Mucosa of descending colon (tissue), 3 donors: ENCODE measurements at regions not wholly inside any gene's neighbourhood (a gene's known extent, or its start where the extent isn't known, plus 50 kb on each side); places are given as distances from the start of the nearest gene placed in this dataset.

Experiments used
- ATAC-seq: fragments of 200-7000 bp; cut with Tn5 transposase; one replicate; pipeline ENCODE4 v1.9.1; 2020; ENCODE audit warnings: mild to moderate bottlenecking, moderate library complexity
- DNase-seq, 3 donors: peaks; one replicate each; pipeline ENCODE4 v3.0.0-alpha.2; 2020
- H3K36me3 ChIP-seq: fragments of 200-600 bp; one replicate; pipeline ENCODE4 v1.8.0; 2021; ENCODE audit warnings: low read depth, mild to moderate bottlenecking
- H3K4me1 ChIP-seq: fragments of 200-600 bp; one replicate; pipeline ENCODE4 v1.8.0; 2021; ENCODE audit warnings: low read depth, mild to moderate bottlenecking
- H3K4me3 ChIP-seq: fragments of 200-600 bp; one replicate; pipeline ENCODE4 v1.8.0; 2021; ENCODE audit warnings: mild to moderate bottlenecking
- H3K9me3 ChIP-seq: fragments of 200-600 bp; one replicate; pipeline ENCODE4 v1.8.0; 2021; ENCODE audit warnings: mild to moderate bottlenecking
- CTCF ChIP-seq: fragments of 200-600 bp; IDR thresholded peaks from one replicate; pipeline ENCODE4 v1.8.0; 2022; ENCODE audit warnings: antibody characterized with exemption, mild to moderate bottlenecking
- intact Hi-C, 2 donors: fragments of 100-400 bp; cut with DNase I in 1 of 2; cut with micrococcal nuclease in 1 of 2; formaldehyde crosslinking; loops; one replicate each; pipeline versions ENCODE4 v1.11.0 to v1.11.1; 2022; cut with DNase I, micrococcal nuclease
- donor health status: DM: no; HTN: no; CAD: no; lungs with moderate emphysema.
- donor health status: DM: no; HTN: no; CAD: no.
- donor health status: DM: no; HTN: yes; CAD: no.

GRCh38 chr2:47234456-47234855 lies 58.1 kb upstream of the CALM2 start:
- no peaks in the 10 kb centered on the region for H3K9me3 ChIP-seq
- no peak for TF ChIP-seq CTCF
- DNase-seq: no peak
- ATAC-seq: no peak
- H3K4me3 ChIP-seq: no peak overlapping the region
- no peaks in the 10 kb centered on the region for H3K36me3 ChIP-seq
- intact Hi-C loops: no loop called here
- peaks cover 5% of the 10 kb centered on the region for H3K4me1 ChIP-seq

- Histone ChIP-seq H3K4me3 (no peak overlapping the region), H3K9me3 (no peaks in the 10 kb centered on the region), H3K4me1 (peaks cover 5% of the 10 kb centered on the region), H3K36me3 (no peaks in the 10 kb centered on the region)
- ATAC-seq (no peak), DNase-seq (no peak)
- intact Hi-C loops: no loop called here
- TF ChIP-seq CTCF: no peak
Observed at GRCh38 chr2:47232738-47233415, 56.6 kb upstream of the CALM2 start.

- Histone ChIP-seq H3K9me3 (no peaks in the 10 kb centered on the region), H3K36me3 (no peaks in the 10 kb centered on the region), H3K4me3 (no peak overlapping the region), H3K4me1 (peaks cover 20% of the 10 kb centered on the region)
- intact Hi-C loops: no loop called here
- DNase-seq: no peak
- TF ChIP-seq CTCF: no peak
- peak; percentile 30 for ATAC-seq
Observed at GRCh38 chr2:47230418-47230817, 54.1 kb upstream of the CALM2 start.

DNA sequence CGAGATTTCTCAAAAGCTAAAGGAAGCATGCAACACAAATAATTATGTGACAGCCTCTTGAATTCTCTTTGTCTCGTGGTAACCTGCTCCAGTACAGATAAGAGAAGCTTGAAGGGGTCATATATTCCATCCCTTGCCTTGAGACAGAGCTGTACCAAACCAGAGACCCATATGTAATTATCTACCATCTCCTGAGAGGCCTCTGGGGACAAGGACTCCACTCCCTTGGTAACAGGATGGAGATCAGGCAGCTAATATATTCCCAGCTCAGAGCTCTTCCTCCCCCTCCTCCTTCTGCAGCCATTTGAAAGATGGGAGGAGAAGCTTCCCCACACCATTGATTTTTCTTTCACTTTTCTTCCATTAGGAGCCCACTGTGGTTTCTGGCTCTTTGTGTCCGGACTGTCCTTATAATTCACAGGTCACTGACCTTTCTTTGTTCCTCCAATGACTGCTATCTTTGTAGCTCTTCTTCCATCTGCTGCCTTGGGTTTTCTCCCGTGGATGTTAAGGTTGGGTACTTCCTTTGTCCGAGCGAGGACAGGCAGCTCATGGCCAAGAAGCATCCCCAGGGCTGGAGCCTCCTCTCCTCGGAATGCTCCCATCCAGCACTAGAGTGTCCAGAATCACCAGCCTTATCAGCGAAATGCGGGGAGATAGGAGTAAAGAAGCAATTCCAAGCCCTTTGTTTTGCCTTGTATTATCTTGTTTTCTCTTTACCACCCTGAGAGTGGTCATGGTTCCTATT lies 51.4 kb upstream of the CALM2 start:
- peaks cover 15% of the 10 kb centered on the region for H3K4me1 ChIP-seq
- TF ChIP-seq CTCF: no peak
- intact Hi-C loops: no loop called here
- no peak overlapping the region for H3K4me3 ChIP-seq
- no peak for DNase-seq
- H3K36me3 ChIP-seq: no peaks in the 10 kb centered on the region
- no peaks in the 10 kb centered on the region for H3K9me3 ChIP-seq
- no peak for ATAC-seq

DNA sequence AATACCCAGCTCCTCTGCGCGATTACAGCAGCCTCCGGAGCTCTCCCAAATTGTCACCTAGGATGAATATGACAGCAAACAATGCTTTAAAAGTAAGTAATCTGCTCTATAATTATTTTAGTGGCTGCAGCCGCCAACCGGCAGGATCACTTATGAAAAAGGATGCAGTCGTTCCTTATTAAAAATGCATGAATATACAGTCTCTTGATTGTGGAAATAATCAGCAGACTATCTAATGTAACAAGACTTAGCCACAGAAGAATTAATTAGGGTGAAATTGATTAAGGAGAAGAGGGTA lies 50.6 kb upstream of the CALM2 start:
- H3K4me3 ChIP-seq: no peak overlapping the region
- no peak for DNase-seq
- peaks cover 15% of the 10 kb centered on the region for H3K4me1 ChIP-seq
- no peak for ATAC-seq
- no peak for TF ChIP-seq CTCF
- no peaks in the 10 kb centered on the region for H3K36me3 ChIP-seq
- intact Hi-C loops: no loop called here
- H3K9me3 ChIP-seq: no peaks in the 10 kb centered on the region
